Occipital lobe (tissue), 1 donor: ENCODE measurements at regions not wholly inside any gene's neighbourhood (a gene's known extent, or its start where the extent isn't known, plus 50 kb on each side); places are given as distances from the start of the nearest gene placed in this dataset.
A peak's percentile ranks its signal among the peaks of the same experiment; 100 is the strongest.
"Not testable (repeated sequence)": the region's sequence is repeated elsewhere in the genome, so short reads cannot be mapped to it uniquely, and the experiment has no call there.

ENCODE experiments used
- DNase-seq: peaks from one replicate; lab custom pipeline; 2025; lab: John Stamatoyannopoulos, UW

DNA sequence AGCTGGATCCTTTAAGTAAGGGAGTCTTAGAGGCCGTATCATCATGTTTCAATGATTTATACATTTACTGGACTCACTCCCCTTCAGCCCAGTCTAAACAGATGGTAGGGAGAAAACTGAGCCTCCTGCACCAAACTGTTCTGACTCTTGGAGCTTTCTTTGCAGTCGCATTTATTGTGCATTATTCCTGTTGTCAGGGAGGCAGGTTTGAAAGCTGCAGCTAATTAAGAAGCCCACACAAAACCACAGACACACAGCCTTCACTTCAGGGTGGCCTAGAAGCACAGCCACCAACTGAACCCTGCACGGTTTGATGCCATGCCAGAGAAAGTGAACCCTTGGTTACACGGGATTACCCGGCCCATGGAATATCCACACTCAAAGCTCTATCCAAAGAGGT is 911.0 kb downstream of the UQCRFS1 start:
- no peak for DNase-seq

DNA sequence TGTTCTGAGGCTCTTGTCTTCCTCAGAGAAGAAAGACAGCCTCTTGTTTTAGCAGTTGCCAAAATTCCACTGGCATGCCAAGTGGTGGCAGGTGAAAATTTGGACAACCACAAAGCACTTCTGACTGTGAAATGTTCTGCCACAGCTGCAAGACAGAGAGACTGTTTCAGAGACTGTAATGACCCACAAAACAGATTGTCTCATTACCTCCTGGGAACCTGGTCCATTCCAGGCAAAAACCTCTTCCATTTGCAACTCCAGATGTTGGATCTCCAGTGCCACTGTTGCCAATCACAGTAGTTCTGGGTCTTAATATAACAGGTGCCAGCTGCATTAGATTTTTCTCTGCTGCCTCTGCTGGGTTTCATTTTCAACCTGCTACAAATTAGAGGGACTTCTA is 911.5 kb downstream of the UQCRFS1 start:
- DNase-seq, result no peak

DNA sequence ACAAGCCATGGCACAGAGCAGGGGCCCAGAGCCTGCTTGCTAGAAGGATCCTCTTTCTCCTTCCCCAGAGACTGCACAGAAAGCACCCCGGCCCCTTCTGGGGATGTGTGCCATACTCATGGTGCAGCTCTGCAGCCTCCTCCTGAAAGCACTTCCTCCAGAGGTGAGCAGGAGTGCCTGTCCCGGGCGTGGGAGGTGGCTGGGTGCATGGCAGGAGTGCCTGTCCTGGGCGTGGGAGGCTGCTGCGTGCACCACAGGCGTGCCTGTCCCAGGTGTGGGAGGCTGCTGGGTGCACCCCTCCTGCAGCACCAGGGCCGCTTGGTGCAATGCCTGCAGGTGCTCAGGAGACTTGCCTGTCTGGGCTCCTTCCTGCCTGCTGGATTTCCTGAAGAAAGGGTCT is 913.3 kb downstream of the UQCRFS1 start:
- no peak for DNase-seq

DNA sequence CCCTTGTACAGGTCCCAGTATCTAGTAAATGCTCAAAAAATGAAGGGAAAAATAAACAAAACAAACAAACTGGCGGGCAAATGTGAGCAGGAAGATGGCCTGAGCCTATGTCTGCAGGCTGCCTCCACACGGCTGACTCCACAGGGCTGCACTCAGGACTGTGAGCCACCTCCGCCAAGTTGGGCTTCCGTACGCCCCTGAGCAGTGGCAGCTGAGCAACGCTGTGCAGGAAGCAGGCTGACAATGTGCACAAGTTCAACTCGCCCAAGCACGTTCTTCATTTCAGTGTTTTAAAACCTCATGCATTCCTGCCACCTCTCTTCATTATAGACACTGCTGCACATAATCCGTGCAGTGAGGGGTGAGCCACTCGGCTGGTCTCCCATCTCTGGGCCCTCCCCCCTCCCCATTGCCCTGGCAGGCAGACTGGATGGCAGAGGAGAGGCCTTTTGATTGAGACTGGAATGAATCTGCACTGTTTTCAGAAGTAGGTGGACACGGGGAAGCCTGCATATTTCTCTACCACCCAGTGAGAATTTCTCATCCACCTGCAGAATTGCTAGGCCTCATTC is 915.3 kb downstream of the UQCRFS1 start:
- DNase-seq, result no peak

DNA sequence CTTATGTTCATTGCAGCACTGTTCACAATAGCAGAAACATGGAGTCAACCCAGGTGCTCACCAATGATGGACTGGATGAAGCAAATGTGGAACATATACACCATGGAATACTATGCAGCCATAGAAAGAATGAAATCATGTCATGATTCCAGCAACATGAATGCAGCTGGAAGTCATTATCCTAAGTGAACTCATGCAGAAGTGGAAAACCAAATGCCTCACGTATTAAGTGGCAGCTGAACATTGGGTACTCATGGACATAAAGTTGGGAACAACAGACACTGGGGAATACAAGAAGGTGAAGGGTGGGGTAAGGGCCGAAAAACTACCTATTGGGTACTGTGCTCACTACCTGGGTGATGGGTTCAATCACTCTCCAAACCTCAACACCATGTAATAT is 915.9 kb downstream of the UQCRFS1 start:
- no peak for DNase-seq

DNA sequence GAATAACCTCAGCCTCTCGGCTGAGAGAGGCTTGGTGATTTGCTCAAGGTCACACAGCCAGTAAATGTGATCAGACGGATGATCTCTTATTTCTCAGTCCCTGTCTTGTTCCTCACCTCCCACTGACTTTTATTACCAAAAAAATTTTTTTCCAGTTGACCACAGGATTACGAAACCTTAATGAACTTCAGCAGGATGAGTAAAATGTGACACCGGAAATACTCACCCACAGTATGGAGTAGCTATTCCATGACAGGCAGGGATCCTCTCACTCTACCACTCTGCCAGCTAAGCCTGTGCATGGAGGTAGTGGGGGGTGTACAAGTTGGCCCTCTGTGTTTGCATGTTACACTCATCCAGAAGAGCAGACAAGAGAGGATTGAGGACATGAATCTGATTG is 916.4 kb downstream of the UQCRFS1 start:
- no peak for DNase-seq

DNA sequence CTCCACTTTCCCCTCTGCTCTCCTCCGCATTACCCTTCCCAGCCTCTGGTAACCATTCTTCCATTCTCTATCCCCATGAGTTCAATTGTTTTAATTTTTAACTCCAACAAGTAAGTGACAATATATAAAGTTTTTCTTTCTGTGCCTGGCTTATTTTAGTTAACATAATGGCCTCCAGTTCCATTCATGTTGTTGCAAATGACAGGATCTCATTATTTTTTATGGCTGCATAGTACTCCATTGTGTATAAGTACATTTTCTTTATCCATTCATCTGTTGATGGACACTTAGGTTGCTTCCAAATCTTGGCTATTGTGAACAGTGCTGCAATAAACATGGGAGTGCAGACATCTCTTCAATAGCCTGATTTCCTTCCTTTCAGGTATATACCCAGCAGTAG is 918.0 kb downstream of the UQCRFS1 start:
- DNase-seq, result not testable (repeated sequence)

DNA sequence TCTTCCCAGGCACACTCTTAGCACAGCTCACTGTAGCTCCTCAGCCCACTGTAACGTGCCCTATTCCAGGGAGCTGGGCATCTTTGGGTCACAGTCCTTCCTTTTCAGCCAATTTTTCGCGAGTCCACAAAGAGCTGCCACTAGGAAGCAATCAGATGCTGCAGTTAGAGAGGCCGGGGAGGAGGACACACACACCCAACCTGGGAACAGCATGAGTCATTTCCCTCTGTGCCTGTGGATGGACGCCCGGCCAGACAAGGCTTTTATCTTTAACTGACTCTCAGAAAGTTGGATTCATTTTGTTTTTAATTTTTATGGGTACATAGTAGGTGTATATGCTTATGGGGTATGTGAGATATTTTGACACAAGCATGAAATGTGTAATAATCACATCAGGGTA is 918.6 kb downstream of the UQCRFS1 start:
- no peak for DNase-seq

DNA sequence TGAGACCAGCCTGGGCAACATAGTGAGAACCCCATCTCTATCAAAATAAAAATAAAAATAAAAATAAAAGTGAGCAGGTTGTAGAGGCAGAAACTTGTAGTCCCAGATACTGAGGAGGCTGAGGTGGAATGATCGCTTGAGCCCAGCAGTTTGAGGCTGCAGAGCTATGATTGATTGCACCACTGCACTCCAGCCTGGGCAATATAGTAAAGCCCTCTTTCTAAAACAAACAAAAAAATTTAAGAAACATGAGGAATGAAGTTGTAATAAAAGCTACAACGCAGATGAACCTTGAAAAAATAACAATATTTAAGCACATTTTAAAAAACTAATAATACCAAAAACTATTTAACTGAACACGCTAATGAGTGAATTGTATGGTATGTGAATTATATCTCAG is 919.3 kb downstream of the UQCRFS1 start:
- no peak for DNase-seq

DNA sequence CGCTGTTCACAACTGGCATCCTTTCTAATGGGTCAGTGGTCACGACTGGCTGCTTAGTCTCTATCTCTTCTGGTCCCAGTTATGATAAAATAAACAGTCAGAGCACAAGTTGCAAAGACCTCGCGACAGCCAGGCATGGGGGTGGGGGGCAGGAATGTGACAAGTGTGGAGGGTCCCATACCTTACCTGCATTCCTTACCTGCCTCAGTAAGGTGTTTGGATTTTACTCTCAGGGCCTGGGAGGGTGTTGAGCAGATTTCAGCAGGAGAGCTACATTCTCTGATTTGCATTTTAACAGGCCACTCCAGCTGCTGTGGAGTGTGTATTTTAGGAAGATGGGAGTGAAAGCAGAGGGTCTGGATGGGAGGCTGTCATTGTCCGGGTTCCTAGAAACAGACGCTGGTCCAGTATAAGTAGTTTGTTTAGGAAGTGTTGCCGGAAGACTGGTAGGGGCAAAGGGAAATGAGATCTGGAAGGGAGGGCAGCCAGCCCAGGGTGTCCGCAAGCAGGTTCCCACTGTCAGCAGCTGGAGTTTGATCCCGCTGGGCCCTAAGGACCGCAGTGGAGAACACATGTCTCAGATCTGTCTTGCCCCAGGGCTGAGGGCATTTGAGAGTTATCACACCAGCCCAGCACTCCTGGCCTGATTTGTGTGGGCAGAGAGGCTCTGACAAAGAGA is 920.0 kb downstream of the UQCRFS1 start:
- no peak for DNase-seq

DNA sequence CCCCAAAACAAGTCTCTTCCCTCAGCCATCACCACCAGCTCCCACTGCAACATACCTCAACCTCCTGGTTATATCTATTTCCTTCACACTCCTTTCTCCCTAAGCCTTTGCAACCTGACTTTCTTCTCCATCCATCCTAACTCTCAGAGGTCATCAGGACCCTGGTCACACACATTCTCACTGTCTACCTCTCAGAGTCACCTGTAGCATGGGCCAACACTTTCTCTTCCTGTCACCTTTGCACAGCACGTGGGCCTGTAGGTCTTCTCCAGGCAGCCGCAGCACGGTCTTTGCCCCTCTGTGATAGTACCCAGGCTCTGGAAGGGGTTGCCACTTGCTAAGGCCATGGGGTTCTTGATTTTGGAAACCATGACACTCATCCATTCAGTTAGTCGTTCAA is 921.1 kb downstream of the UQCRFS1 start:
- no peak for DNase-seq

DNA sequence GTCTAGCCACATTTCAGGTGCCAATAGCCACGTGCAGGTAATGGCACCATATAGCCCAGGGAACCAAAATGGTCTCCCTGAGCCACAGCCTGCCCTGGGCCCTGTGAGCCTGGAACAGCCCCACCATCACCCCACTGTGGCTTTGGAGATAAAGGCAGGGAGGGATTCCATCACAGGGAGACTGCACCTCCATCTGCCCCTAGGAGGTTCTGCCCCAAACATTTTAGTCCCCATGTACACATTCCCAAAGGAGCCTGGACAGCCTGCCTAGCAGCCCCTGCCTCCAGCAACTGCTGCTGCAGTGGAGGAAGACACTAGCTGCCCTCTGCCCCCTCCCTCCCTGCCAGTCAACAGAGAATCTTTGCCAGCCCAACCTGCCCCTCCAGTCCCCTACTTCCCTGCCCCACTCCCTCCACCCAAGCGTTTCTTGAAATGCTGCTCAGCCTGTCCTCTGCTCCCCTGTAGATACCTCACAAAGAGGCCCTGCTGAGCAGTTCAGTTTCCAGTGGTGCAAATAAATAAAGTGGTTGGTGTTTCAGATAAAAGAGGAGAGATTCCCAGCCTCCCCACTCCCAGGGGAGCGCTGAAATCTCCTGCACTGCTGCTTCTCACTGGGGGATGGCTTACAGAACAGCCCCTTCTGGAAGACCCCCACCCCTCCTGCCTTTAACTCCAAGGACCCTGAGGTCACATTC is 921.8 kb downstream of the UQCRFS1 start:
- no peak for DNase-seq

DNA sequence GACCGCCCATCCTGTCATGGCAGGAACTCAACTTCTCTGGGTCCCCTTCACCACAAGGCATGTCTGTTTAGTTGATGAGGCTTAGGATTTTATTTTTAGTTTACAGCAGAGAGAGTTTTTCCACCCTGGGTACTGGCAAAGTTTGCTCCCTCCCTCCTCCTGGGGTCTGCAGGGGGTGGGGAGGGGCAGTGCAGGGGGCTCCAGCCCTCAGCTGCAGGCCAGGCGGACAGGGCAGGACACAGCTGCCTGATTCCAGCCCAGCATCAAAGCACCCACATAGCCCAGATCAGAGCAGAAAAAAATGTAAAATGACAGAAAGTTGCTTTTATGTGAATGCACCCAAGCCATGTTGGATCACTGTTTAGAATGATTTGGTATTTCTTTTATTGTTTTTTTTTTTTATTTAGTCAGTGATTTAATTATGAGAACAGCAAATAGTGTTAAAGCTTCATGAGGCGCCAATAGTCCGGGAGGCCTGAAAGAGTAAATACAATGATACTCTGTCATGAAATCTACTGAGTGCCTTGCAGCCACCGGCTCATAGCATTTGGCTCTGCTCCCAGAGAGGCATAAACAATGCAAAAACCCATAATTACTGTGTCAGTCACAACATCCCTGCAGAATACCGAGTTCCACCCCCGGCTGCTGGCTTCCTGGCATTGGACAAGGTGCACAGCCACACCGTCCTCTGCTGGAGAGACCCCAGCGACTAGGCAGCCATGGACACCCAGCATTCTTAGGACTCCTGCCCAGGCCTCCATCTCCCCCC is 923.5 kb downstream of the UQCRFS1 start:
- DNase-seq, result peak; percentile 64

DNA sequence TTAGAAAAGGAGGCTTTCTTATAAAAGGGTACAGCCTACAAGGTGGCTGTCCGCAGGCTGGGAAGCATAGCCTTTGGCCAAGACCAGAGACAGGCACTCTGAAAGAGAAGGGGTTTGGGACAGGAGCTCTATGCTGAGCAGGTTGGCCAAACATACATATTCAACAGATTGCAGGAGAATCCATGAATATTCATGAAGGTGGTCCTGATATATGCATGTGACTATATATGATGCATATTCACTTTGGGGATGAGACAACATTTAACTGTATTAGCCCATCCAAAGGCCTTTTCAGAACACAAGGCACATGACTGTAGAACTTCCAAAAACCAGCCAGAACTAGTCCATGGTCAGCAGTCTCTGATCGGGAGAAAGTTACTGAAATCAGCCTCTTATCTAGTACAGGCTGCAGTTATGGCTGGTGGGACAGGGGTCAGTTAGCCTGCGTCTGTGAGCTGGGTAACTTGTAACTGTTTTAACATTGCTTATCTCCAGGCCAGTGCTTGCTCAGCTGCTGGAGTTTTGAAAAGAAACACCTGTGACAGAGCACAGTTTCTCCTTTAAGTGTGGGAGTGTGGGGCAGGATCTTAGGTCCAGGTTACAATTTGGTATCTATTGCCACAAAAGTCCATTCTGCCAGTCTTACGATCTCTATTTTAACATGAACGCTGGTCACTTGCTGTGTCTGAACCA is 924.2 kb downstream of the UQCRFS1 start:
- DNase-seq, result no peak

DNA sequence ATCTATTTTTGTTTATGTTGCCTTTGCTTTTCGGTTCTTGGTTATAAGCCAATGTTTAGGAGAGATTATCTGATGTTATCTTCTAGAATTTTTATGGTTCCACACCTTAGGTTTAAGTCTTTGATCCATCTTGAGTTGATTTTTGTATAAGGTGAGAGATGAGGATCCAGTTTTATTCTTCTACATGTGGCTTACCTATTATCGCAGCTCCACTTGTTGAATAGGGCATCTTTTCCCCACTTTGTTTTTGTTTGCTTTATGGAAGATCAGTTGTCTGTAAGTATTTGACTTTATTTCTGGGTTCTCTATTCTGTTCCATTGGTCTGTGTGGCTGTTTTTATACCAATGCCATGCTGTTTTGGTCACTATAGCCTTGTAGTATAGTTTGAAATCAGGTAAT is 927.0 kb downstream of the UQCRFS1 start:
- DNase-seq, result no peak

DNA sequence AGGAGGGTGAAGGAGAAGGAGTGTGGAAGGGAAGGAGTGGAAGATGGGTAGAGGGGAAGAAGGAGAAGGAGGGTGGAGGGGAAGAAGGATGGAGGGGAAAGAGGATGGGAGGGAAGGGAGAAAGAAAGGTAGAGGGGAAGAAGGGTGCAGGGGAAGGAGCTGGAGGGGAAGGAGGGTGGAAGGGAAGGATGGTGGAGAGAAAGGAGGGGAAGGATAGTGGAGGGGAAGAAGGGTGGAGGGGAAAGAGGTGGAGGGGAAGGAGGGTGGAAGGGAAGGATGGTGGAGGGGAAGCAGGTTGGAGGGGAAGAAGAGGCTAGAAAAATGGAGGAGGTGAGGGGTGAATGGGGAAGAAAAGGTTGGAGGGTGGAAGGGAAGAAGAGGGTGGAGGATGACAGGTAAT is 927.9 kb downstream of the UQCRFS1 start:
- DNase-seq, result no peak

DNA sequence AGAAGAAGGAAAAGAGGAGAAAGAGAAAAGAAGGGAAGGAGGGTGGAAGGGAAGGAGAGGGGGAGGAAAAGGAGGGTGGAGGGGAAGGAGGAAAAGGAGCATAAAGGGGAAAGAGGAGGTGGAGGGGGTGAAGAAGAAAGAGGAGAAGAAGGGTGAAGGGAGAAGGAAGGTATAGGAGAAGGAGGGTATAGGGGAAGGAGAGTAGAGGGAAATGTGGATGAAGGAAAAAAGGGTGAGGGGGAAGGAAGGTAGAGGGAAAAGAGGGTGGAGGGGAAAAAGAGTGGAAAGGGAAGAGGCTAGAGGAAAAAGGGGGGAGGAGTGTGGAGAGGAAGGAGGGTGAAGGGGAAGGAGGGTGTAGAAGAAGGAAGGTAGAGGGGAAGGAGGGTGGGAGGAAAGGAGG is 928.6 kb downstream of the UQCRFS1 start:
- DNase-seq, result no peak

DNA sequence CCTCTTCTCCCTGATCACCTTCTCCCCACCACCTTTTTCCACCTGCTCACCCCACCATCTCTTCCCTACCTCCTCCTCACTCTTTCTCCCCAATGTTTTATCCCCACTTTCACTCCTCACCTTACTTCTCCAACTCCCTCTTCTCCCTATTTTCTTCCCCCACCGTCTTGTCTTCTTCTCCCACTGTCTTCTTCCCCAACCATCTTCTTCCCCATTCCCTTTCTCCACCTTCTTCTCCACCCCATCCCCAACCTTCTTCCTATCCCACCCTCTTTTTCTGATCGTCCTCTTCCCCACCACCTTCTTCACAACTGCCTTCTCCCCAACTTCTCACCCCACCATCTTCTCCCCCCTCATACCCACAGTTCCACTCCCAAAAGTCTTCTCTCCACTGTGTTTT is 929.4 kb downstream of the UQCRFS1 start:
- DNase-seq, result no peak

DNA sequence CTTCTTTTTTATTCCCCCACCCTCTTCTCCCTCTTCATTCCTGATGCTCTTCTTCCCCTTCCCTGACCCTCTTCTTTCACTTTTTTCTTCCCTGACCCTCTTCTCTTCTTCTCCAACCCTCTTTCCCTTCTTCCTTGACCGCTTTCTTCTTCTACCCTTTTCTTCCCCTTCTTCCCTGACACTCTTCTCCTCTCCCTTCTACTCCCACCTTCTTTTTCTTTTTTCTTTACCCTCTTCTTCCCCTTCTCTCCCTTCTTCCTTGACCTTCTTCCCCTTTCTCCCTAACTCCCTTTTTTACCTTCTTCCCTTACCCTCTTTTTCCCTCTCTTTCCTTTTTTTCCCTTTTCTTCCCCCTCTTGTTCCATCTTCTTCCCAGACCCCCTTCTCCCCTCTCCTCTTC is 931.3 kb downstream of the UQCRFS1 start:
- DNase-seq, result no peak

DNA sequence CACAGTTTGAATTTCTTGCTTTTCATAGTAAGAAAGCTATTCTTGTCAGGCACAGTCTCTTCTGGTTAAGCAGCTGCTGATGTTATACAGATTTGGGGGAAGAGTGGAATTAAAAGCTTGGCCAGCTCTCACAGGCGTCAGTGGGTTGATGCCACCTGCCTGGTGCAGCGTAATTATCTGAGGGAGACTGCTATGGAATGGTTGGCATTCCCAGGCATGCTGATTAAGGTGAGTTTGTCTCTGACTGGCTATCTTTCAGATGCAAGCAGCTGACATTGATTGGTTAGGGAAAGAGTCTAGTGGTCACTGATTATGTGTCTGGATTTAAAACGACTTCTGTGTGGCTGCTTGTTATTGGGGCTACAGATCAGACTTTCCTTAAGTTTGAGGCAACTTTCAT is 948.4 kb downstream of the UQCRFS1 start:
- no peak for DNase-seq

DNA sequence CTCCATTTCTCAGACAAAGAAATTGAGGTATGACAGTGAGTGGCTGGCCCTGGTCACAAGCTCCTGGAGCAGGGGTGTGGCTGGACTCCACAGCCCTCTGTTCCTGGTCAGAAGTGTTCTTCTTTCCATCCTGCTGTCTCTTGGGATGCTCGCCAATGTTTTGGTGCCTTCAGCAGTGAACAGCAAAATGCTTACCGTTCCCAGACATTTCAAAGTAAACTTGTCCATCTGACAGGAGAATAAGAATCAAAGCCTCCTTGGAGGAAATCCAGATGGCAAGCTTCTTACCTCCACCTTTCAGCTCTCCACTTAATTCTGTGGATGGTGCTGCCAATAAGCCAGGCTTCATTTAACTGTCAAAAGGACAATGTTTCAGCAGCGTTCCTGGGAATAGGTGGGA is 954.1 kb downstream of the UQCRFS1 start:
- DNase-seq, result no peak

DNA sequence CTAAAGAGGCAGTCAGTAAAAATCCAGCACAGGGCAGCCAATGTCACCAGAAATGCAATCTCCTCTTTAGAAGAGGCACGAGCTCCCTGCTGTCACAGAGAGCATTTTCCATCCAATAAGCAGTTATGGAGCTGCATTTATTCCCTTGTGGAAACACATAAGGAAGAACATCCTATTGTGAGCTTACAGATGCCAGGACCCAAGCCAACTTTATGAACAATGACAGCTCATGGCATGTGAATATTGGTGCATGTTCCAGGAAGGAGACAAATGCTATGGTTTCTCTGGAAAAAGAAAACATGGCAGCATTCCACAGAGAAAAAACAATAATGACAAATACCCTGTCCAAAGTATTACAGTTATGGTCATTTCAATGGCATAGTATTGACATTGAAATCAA is 955.6 kb downstream of the UQCRFS1 start:
- DNase-seq, result no peak
